HG03442 (cell line): ENCODE measurements at regions not wholly inside any gene's neighbourhood (a gene's known extent, or its start where the extent isn't known, plus 50 kb on each side); places are given as distances from the start of the nearest gene placed in this dataset.

Experiments
- ATAC-seq: cut with Tn5 transposase; IDR thresholded peaks from one replicate; pipeline ENCODE4 v1.9.1; 2021; ENCODE audit warnings: mild to moderate bottlenecking, moderate library complexity; ENCODE audit not compliant: unreplicated experiment

GRCh38 chr10:111435871-111436270, 359.0 kb downstream of the ADRA2A start:
- ATAC-seq = no peak

- ATAC-seq = no peak
Measured at GRCh38 chr10:111439034-111439842, 362.4 kb downstream of the ADRA2A start.

GRCh38 chr10:111440501-111440900, 363.7 kb downstream of the ADRA2A start:
- ATAC-seq = no peak

GRCh38 chr10:111445667-111446066, 368.8 kb downstream of the ADRA2A start:
- no peak for ATAC-seq

GRCh38 chr10:111446966-111447365, 370.1 kb downstream of the ADRA2A start:
- no peak for ATAC-seq

- no peak for ATAC-seq
Measured at GRCh38 chr10:111452153-111452552, 375.3 kb downstream of the ADRA2A start.

- no peak for ATAC-seq
Measured at GRCh38 chr10:111455776-111456426, 379.1 kb downstream of the ADRA2A start.

- ATAC-seq = no peak
Measured at GRCh38 chr10:111458256-111458655, 381.4 kb downstream of the ADRA2A start.

- ATAC-seq = no peak
Measured at GRCh38 chr10:111459967-111460366, 383.1 kb downstream of the ADRA2A start.

- ATAC-seq = no peak
Measured at GRCh38 chr10:111472445-111472844, 395.6 kb downstream of the ADRA2A start.

- ATAC-seq = no peak
Measured at GRCh38 chr10:111473361-111473760, 396.5 kb downstream of the ADRA2A start.

- no peak for ATAC-seq
Measured at GRCh38 chr10:111474786-111475185, 398.0 kb downstream of the ADRA2A start.

GRCh38 chr10:111475720-111476119, 398.9 kb downstream of the ADRA2A start:
- ATAC-seq = no peak

GRCh38 chr10:111478651-111479050, 401.8 kb downstream of the ADRA2A start:
- ATAC-seq = no peak

GRCh38 chr10:111479966-111480365, 403.1 kb downstream of the ADRA2A start:
- ATAC-seq = no peak

GRCh38 chr10:111481261-111481826, 404.5 kb downstream of the ADRA2A start:
- ATAC-seq = no peak

GRCh38 chr10:111481866-111482265, 405.0 kb downstream of the ADRA2A start:
- ATAC-seq = no peak

GRCh38 chr10:111482621-111483216, 405.9 kb downstream of the ADRA2A start:
- no peak for ATAC-seq

- ATAC-seq = no peak
Measured at GRCh38 chr10:111485767-111486166, 408.9 kb downstream of the ADRA2A start.

GRCh38 chr10:111486346-111486745, 409.5 kb downstream of the ADRA2A start:
- no peak for ATAC-seq

- no peak for ATAC-seq
Measured at GRCh38 chr10:111488668-111489067, 411.8 kb downstream of the ADRA2A start.

- ATAC-seq = no peak
Measured at GRCh38 chr10:111491154-111491553, 414.3 kb downstream of the ADRA2A start.
